Sigmoid colon (tissue), 6 donors: ENCODE measurements at regions not wholly inside any gene's neighbourhood (a gene's known extent, or its start where the extent isn't known, plus 50 kb on each side); places are given as distances from the start of the nearest gene placed in this dataset.

Source experiments
- DNase-seq: peaks from one replicate; pipeline ENCODE4 v3.0.0-alpha.2; 2019
- H3K27ac ChIP-seq, 4 donors: fragments of 200-600 bp; sonication (generic); one replicate each; pipeline ENCODE4 v1.5.1; 2016 to 2019; ENCODE audit warnings: mild to moderate bottlenecking in 1 of 4
- H3K27me3 ChIP-seq, 3 donors: fragments of 200-600 bp; sonication (generic); one replicate each; pipeline ENCODE4 v1.5.1; 2019; ENCODE audit warnings: mild to moderate bottlenecking in 1 of 3
- H3K36me3 ChIP-seq, 4 donors: fragments of 200-600 bp; sonication (generic); one replicate each; pipeline ENCODE4 v1.5.1; 2016 to 2019
- H3K4me1 ChIP-seq, 4 donors: fragments of 200-600 bp; sonication (generic); one replicate each; pipeline ENCODE4 v1.5.1; 2017 to 2019
- H3K4me3 ChIP-seq, 4 donors: fragments of 200-600 bp; sonication (generic); one replicate each; pipeline ENCODE4 v1.5.1; 2017 to 2019; ENCODE audit warnings: mild to moderate bottlenecking in 2 of 4, moderate library complexity in 1 of 4
- H3K9me3 ChIP-seq, 4 donors: fragments of 200-600 bp in 3 of 4; sonication (generic) in 3 of 4; one replicate each; pipeline versions ENCODE4 v1.5.1 to v1.6.1; 2013 to 2019
- CTCF ChIP-seq, 4 experiments: fragments of 450-650 bp in 3 of 4; fragments of 200-600 bp in 1 of 4; IDR thresholded peaks; one replicate each; pipeline ENCODE4 v1.5.1; 2016 to 2019; ENCODE audit warnings: antibody characterized with exemption in 4 of 4, mild to moderate bottlenecking in 3 of 4, moderate library complexity in 2 of 4
- EP300 ChIP-seq, 4 donors: sonication (generic); formaldehyde crosslinking; IDR thresholded peaks; one replicate each; pipeline ENCODE4 v1.6.1; 2017; ENCODE audit warnings: antibody characterized with exemption in 4 of 4
- POLR2A ChIP-seq, 2 donors: fragments of 450-650 bp; IDR thresholded peaks; one replicate each; pipeline ENCODE4 v1.6.1; 2016; ENCODE audit warnings: antibody characterized with exemption in 2 of 2, mild to moderate bottlenecking in 2 of 2, moderate library complexity in 2 of 2
- POLR2AphosphoS5 ChIP-seq, 4 donors: sonication (generic); formaldehyde crosslinking; IDR thresholded peaks; one replicate each; pipeline ENCODE4 v1.6.1; 2017; ENCODE audit warnings: antibody characterized with exemption in 4 of 4
- WGBS, 2 donors: extraction: QIAGEN DNeasy Blood & Tissue Kit; methylation state at CpG; one replicate each; pipeline ENCODE4 v1.1.7; 2013; 5-methylcytosine and 5-hydroxymethylcytosine counted together
- intact Hi-C: fragments of 100-400 bp; cut with DNase I; formaldehyde crosslinking; loops from one replicate; pipeline ENCODE4 v1.15.1; 2023
- donor health status: healthy with polysubstance abuse.
- donor health status: healthy.

DNA sequence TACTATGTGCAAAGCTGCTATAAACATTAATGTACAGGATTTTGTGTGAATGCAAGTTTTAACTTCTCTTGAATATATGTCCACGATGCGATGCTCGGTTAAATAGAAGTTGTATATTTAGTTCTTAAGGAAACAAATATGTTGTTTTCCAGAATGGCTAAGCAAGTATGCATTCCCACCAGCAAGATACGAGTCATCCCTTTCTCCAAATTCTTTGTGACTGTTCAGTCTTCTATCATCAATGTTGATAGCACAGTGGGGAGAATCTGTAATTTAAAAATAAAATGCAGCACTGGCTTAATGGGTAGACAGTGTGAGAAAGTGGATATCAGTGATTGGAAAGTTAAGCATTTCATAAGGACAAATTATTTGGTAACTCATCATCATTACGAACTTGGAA is 1340.8 kb downstream of the PCDH9 start:
- H3K27me3 ChIP-seq: no peaks in the 10 kb centered on the region
- no peak overlapping the region for H3K27ac ChIP-seq
- no peaks in the 10 kb centered on the region for H3K4me1 ChIP-seq
- no peak overlapping the region for H3K4me3 ChIP-seq
- no peaks in the 10 kb centered on the region for H3K9me3 ChIP-seq
- no peak for DNase-seq
- 71 to 82% methylated on average over 5 of the region's 5 CpGs for WGBS, 2 donors
- H3K36me3 ChIP-seq: no peaks in the 10 kb centered on the region
- TF ChIP-seq CTCF (IDR thresholded peaks at IDR 0.05) (no peak), EP300 (IDR thresholded peaks at IDR 0.05) (no peak), POLR2A (IDR thresholded peaks at IDR 0.05) (no peak), POLR2AphosphoS5 (IDR thresholded peaks at IDR 0.05) (no peak)
- intact Hi-C loops: no loop called here

DNA sequence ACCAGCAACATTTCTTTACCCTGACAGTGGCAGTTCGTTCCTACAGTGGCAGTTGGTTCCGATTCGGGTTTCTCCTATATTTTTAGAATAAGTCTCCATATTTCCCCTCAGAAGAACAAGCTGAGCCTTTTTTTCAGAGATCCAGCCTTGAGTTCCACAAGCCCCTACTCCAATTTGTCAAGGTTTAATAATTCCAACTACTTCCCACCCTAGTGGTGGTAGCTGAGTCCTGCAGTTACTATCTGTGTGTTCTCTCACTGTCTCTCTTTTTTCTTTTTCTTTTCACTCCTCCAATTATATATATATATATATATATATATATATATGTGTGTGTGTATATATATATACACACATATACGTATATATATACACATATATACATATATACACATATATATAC is 1347.3 kb downstream of the PCDH9 start:
- intact Hi-C loops: no loop called here
- WGBS, 2 donors: 77 to 79% methylated on average over 4 of the region's 4 CpGs
- DNase-seq: no peak

DNA sequence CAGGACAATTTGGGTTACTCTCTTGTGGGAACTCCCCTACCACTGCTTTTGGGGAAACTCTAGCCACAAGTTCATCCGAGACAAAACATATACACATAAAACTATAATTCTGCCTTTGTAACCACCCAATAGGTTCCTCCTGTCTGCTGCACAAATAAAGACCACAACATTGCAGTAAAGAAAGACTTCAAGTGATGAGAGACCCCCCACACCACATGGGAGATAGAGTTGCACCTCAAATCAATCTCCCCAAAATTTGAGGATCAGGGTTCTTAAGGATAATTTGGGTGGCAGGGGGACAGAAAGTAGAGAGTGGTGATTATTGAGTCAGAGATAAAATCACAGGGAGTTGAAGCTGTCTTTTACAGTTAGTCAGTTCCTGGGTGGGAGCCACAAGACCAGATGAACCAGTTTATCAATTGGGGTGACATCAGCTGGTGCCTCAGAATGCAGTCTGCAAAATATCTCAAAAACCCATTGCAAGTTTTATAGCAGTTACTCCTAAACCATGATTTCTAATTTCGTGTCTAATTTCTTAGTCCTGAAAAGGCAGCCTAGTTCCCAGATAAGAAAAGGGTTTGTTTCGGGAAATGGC is 1348.5 kb downstream of the PCDH9 start:
- Histone ChIP-seq H3K9me3 (peaks cover 0 to 2% (median 0%) of the 10 kb centered on the region in 4 donors), H3K4me3 (no peak overlapping the region), H3K27ac (no peak overlapping the region), H3K27me3 (no peaks in the 10 kb centered on the region), H3K36me3 (no peaks in the 10 kb centered on the region), H3K4me1 (no peaks in the 10 kb centered on the region)
- 77 to 90% methylated on average over 3 of the region's 3 CpGs for WGBS, 2 donors
- no peak for DNase-seq
- TF ChIP-seq CTCF (IDR thresholded peaks at IDR 0.05) (no peak), POLR2A (IDR thresholded peaks at IDR 0.05) (no peak), POLR2AphosphoS5 (IDR thresholded peaks at IDR 0.05) (no peak), EP300 (IDR thresholded peaks at IDR 0.05) (no peak)
- intact Hi-C loops: no loop called here

More for the DNA sequence above, 1347.3 kb downstream of the PCDH9 start:
- no peak overlapping the region for H3K27ac ChIP-seq
- H3K4me1 ChIP-seq: no peaks in the 10 kb centered on the region
- TF ChIP-seq POLR2AphosphoS5 (IDR thresholded peaks at IDR 0.05) (no peak), POLR2A (IDR thresholded peaks at IDR 0.05) (no peak), CTCF (IDR thresholded peaks at IDR 0.05) (no peak), EP300 (IDR thresholded peaks at IDR 0.05) (no peak)
- H3K27me3 ChIP-seq: no peaks in the 10 kb centered on the region
- H3K4me3 ChIP-seq: no peak overlapping the region
- H3K36me3 ChIP-seq: no peaks in the 10 kb centered on the region
- peaks cover 0 to 2% (median 0%) of the 10 kb centered on the region in 4 donors for H3K9me3 ChIP-seq

GRCh38 chr13:65875031-65875430 is 1355.1 kb downstream of the PCDH9 start:
- no peak for DNase-seq
- Histone ChIP-seq H3K4me3 (no peak overlapping the region), H3K9me3 (no peaks in the 10 kb centered on the region), H3K27me3 (no peaks in the 10 kb centered on the region), H3K27ac (no peak overlapping the region), H3K36me3 (no peaks in the 10 kb centered on the region), H3K4me1 (no peaks in the 10 kb centered on the region)
- intact Hi-C loops: no loop called here
- TF ChIP-seq EP300 (IDR thresholded peaks at IDR 0.05): no peak
- TF ChIP-seq CTCF (IDR thresholded peaks at IDR 0.05): no peak
- no peak for TF ChIP-seq POLR2A (IDR thresholded peaks at IDR 0.05)
- TF ChIP-seq POLR2AphosphoS5 (IDR thresholded peaks at IDR 0.05): no peak

GRCh38 chr13:65872448-65872847 is 1357.7 kb downstream of the PCDH9 start:
- no peaks in the 10 kb centered on the region for H3K4me1 ChIP-seq
- H3K4me3 ChIP-seq: no peak overlapping the region
- H3K27ac ChIP-seq: no peak overlapping the region
- intact Hi-C loops: no loop called here
- no peaks in the 10 kb centered on the region for H3K27me3 ChIP-seq
- no peak for DNase-seq
- H3K9me3 ChIP-seq: no peaks in the 10 kb centered on the region
- H3K36me3 ChIP-seq: no peaks in the 10 kb centered on the region
- no peak for TF ChIP-seq EP300 (IDR thresholded peaks at IDR 0.05)
- no peak for TF ChIP-seq POLR2A (IDR thresholded peaks at IDR 0.05)
- no peak for TF ChIP-seq POLR2AphosphoS5 (IDR thresholded peaks at IDR 0.05)
- no peak for TF ChIP-seq CTCF (IDR thresholded peaks at IDR 0.05)
